HL-60 (cell line): ENCODE measurements at regions not wholly inside any gene's neighbourhood (a gene's known extent, or its start where the extent isn't known, plus 50 kb on each side); places are given as distances from the start of the nearest gene placed in this dataset.

Source experiments
- DNase-seq, 2 experiments: peaks; one replicate each; pipeline ENCODE4 v3.0.0-alpha.2; 2010 to 2020; ENCODE audit warnings: low read depth in 1 of 2, low spot score in 1 of 2
- H3K27ac ChIP-seq: fragments of 250-450 bp; sonication (Bioruptor Pico); replicated peaks from 2 replicates; pipeline ENCODE4 v1.5.1; 2020; ENCODE audit warnings: mild to moderate bottlenecking, moderate library complexity
- H3K27me3 ChIP-seq: fragments of 250-450 bp; sonication (Bioruptor Pico); 2 replicates; pipeline ENCODE4 v1.5.1; 2021; ENCODE audit warnings: mild to moderate bottlenecking, moderate library complexity; ENCODE audit not compliant: insufficient read depth, poor library complexity, severe bottlenecking
- H3K4me3 ChIP-seq: replicated peaks from 2 replicates; pipeline ENCODE4 v1.5.1; 2011; ENCODE audit warnings: mild to moderate bottlenecking, control low read depth, low read length; ENCODE audit not compliant: insufficient read depth
- GABPA ChIP-seq: IDR thresholded peaks from 2 replicates; pipeline ENCODE4 v1.6.1; 2012; ENCODE audit warnings: low read depth
- POLR2AphosphoS5 ChIP-seq: IDR thresholded peaks from 2 replicates; pipeline ENCODE4 v1.6.1; 2012; ENCODE audit warnings: low read depth
- SPI1 ChIP-seq: IDR thresholded peaks from 2 replicates; pipeline ENCODE4 v1.6.1; 2012; ENCODE audit warnings: low read depth, mild to moderate bottlenecking, borderline replicate concordance
- TF ChIP-seq, protein P1 (sequence below): IDR thresholded peaks from 2 replicates; pipeline ENCODE4 v1.6.1; 2012; ENCODE audit warnings: low read depth; ENCODE audit not compliant: insufficient replicate concordance
- TF ChIP-seq, protein P2 (sequence below): IDR thresholded peaks from one replicate; pipeline ENCODE4 v1.5.1; 2011; ENCODE audit warnings: low read length, control low read depth, inconsistent platforms; ENCODE audit not compliant: insufficient read depth

DNA sequence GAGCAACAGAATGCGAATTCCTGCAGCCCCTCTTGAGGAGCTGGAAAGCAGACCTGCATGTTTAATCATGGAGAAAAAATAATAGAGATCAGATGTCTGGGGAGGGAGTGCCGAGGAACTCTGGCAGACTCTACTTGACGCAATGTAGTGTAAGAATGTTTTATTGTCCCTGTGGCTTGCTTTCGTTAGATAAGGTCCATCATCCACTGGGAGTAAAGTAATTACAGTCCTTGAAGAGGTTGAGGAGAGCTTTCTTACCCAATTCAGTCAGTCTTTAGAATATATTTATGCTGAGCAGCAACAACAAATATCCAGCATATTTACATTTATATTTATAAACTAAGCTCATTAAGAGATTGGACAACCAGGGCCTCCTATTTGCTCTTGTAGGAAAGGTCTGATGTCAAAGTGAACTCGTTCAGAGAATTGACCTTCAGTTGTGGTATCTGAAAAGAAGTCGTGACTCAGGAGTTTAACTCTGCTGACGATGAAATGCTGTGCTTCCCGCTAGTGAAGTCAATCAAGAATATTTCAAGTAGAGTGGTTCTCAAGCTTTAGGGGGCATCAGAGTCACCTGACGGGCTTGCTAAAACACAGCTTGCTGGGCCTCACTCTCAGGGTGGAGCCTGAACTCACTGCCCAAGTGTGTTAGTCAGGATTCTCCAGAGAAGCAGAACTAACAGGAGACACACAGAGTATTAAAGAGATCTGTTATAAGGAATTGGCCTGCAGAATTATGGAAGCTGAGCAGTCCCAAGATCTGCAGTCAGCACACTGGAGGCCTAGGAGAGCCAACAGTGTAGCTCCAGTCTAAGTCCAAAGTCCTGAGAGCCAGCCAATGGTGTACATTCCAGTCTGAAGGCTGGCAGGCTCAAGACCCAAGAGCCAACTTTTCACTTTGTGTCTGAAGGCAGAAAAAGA, 139.3 kb upstream of the LMNTD1 start:
- no peak for TF ChIP-seq POLR2AphosphoS5
- TF ChIP-seq SPI1: no peak
- TF ChIP-seq, protein P1, sequence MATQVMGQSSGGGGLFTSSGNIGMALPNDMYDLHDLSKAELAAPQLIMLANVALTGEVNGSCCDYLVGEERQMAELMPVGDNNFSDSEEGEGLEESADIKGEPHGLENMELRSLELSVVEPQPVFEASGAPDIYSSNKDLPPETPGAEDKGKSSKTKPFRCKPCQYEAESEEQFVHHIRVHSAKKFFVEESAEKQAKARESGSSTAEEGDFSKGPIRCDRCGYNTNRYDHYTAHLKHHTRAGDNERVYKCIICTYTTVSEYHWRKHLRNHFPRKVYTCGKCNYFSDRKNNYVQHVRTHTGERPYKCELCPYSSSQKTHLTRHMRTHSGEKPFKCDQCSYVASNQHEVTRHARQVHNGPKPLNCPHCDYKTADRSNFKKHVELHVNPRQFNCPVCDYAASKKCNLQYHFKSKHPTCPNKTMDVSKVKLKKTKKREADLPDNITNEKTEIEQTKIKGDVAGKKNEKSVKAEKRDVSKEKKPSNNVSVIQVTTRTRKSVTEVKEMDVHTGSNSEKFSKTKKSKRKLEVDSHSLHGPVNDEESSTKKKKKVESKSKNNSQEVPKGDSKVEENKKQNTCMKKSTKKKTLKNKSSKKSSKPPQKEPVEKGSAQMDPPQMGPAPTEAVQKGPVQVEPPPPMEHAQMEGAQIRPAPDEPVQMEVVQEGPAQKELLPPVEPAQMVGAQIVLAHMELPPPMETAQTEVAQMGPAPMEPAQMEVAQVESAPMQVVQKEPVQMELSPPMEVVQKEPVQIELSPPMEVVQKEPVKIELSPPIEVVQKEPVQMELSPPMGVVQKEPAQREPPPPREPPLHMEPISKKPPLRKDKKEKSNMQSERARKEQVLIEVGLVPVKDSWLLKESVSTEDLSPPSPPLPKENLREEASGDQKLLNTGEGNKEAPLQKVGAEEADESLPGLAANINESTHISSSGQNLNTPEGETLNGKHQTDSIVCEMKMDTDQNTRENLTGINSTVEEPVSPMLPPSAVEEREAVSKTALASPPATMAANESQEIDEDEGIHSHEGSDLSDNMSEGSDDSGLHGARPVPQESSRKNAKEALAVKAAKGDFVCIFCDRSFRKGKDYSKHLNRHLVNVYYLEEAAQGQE: no peak
- TF ChIP-seq, protein P2, sequence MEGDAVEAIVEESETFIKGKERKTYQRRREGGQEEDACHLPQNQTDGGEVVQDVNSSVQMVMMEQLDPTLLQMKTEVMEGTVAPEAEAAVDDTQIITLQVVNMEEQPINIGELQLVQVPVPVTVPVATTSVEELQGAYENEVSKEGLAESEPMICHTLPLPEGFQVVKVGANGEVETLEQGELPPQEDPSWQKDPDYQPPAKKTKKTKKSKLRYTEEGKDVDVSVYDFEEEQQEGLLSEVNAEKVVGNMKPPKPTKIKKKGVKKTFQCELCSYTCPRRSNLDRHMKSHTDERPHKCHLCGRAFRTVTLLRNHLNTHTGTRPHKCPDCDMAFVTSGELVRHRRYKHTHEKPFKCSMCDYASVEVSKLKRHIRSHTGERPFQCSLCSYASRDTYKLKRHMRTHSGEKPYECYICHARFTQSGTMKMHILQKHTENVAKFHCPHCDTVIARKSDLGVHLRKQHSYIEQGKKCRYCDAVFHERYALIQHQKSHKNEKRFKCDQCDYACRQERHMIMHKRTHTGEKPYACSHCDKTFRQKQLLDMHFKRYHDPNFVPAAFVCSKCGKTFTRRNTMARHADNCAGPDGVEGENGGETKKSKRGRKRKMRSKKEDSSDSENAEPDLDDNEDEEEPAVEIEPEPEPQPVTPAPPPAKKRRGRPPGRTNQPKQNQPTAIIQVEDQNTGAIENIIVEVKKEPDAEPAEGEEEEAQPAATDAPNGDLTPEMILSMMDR: no peak
- no peak for TF ChIP-seq GABPA
- DNase-seq: no peak
- H3K4me3 ChIP-seq: no peak overlapping the region

DNA sequence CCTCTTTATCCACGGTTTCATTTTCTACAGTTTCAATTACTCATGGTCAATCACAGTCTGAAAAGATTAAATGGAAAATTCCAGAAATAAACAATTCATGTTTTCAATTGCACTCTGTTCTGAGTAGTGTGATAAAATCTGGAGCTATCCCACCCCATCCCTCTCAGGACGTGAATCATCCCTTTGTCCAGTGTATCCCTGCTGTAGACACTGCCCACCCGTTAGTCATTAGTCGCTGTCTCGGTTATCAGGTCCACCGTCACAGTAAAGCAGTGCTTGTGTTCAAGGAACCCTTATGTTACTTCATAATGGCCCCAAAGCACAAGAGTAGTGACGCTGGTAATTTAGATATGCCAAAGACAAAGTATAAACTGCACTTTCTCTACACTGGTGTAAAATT, 141.0 kb upstream of the LMNTD1 start:
- no peak for DNase-seq
- Histone ChIP-seq H3K27me3 (no peaks in the 10 kb centered on the region), H3K27ac (no peak overlapping the region), H3K4me3 (no peak overlapping the region)
- TF ChIP-seq, protein P2: no peak
- TF ChIP-seq SPI1 (no peak), POLR2AphosphoS5 (no peak), GABPA (no peak)
- TF ChIP-seq, protein P1: no peak

More for the DNA sequence above, 139.3 kb upstream of the LMNTD1 start:
- H3K27ac ChIP-seq: no peak overlapping the region
- no peaks in the 10 kb centered on the region for H3K27me3 ChIP-seq

DNA sequence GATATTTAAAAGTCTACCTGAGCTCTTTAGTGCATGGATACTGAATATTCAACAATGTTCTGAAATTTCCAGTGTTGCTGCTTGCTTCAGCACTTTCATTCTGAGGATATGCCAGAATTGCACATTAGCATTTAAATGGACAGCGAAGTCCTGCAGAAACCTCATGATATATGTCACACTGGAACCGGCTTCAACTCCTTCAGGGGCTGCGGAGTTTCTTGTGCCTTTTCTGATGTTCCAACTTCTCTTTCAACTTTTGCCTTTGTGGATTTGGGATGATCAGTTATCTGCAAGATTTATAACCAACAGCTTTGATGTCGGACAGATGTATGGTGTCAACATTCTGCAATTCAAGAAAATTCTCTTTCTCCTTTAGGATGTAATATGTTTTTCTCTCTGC, 142.5 kb upstream of the LMNTD1 start:
- DNase-seq: no peak
- H3K27me3 ChIP-seq: no peaks in the 10 kb centered on the region
- TF ChIP-seq SPI1 (no peak), POLR2AphosphoS5 (no peak), GABPA (no peak)
- TF ChIP-seq, protein P2: no peak
- TF ChIP-seq, protein P1: no peak
- no peak overlapping the region for H3K4me3 ChIP-seq
- no peak overlapping the region for H3K27ac ChIP-seq
